ENCODE measurements at regions not wholly inside any gene's neighbourhood (a gene's known extent, or its start where the extent isn't known, plus 50 kb on each side); places are given as distances from the start of the nearest gene placed in this dataset.
A peak's percentile ranks its signal among the peaks of the same experiment; 100 is the strongest.

GRCh38 chr5:147963948-147964693, 57.8 kb upstream of the C5orf46 start:
- peak; percentile 74 to 78 (median 78) for DNase-seq

DNA sequence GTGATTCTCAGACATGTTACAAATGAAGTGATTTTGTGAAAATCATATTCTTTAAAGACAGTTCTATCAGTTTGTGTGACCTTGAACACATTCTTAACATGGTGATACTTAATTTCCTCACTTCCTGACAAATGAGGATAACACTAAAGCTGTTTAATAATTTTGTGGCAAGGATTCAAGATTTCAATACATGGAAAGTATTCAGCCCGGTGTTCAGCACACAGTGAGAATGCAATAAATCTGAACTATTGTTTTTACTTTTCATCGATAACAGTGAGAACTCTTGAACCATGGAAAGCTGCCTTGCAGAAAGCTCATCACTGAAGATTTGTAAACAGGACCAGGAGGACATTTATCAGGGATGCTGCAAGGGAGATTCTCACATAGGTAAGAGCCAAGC, 57.1 kb upstream of the C5orf46 start:
- DNase-seq: no peak

GRCh38 chr5:147961208-147961749, 54.9 kb upstream of the C5orf46 start:
- DNase-seq: no peak

DNA sequence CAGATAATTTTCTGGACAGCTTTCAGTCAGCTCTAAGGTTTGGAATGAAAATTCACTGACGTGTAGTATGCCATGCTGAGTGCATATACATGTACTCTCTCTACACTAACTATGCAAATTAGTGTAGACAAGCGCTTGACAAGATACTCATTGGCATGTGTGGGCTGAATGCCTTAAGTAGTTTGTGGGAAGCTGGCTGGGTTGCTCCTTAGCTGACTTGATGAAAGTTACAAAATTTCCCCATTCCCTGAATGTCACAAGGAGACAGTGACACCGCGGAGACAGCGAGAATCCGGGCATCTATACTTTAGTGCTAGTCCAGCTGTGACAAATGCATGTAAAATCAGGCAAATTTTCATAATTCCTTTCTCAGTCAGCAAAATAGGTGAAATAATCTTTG, 51.6 kb upstream of the C5orf46 start:
- DNase-seq: peak in 2 of 3 donors; percentile 19 to 42

- no peak for DNase-seq
Observed at GRCh38 chr5:147956842-147957223, 50.5 kb upstream of the C5orf46 start.

GRCh38 chr5:147956064-147956841, 49.9 kb upstream of the C5orf46 start:
- DNase-seq: no peak

All from suppressor macrophage treated with lipopolysaccharide for 1 hour (primary cell).